H4 (cell line): ENCODE measurements at regions not wholly inside any gene's neighbourhood (a gene's known extent, or its start where the extent isn't known, plus 50 kb on each side); places are given as distances from the start of the nearest gene placed in this dataset.

Experiments
- DNase-seq: peaks from one replicate; pipeline ENCODE4 v3.0.0-alpha.2; 2015; ENCODE audit warnings: low spot score

DNA sequence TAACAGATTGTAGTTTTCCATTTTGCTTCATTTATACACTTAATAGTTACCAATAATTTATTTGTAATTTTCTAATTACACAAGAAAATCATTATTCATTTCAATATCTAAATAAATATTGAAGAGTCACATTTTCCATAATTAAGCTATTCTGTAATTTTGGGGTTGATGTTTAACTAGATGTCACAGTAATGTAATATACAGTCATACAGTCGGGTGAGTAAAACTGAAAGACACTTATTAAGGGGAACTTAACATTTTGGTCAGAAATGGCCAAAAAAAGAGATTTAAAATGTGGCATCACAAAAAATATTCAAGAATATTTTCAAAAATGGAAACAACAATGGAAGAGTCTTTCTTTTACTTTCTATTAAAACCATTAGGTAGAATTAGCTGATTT lies 1080.3 kb downstream of the ARAP2 start:
- no peak for DNase-seq

GRCh38 chr4:35166466-35166865 lies 1077.8 kb downstream of the ARAP2 start:
- DNase-seq, result no peak

DNA sequence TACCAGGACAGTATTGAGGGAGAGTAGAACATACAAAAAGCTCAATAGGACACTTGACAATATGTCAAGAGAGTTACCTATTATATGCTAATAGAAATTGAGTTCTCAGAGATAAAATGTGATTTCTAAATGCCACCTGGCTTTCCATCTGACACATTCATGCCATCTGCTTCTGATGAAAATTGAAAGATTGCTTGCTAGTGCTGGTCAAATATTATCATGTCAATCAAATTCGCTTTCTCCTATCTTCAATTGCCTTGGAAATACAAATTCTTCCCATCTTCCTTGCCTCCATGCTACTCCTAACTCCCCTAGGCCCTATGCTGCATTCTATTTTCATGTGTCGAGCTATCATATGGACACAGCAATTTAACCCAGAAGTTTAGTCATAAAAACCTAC lies 1076.9 kb downstream of the ARAP2 start:
- no peak for DNase-seq

- DNase-seq, result no peak
Measured at GRCh38 chr4:35175487-35175886, 1068.8 kb downstream of the ARAP2 start.

DNA sequence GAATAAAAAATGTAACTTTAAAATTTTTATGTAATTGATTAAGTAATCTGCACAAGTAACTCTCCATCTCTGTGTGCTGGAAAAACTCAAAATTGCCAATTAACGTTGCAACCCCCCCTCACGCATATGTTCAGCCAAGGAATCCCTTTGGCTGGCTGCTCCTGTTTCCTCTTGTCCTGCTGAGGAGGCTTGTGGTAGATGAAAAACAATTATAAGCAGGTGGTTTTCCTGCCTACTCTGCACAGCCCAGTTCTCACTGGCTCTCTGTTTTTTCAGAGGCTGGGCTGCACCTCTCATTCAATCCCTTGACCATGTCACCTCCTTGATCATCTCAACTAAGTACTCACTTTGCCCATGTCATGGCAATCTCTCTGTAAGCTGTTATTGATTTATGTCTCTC lies 1068.4 kb downstream of the ARAP2 start:
- no peak for DNase-seq

GRCh38 chr4:35182451-35182850 lies 1061.9 kb downstream of the ARAP2 start:
- DNase-seq, result no peak

GRCh38 chr4:35189988-35190613 lies 1054.2 kb downstream of the ARAP2 start:
- no peak for DNase-seq

DNA sequence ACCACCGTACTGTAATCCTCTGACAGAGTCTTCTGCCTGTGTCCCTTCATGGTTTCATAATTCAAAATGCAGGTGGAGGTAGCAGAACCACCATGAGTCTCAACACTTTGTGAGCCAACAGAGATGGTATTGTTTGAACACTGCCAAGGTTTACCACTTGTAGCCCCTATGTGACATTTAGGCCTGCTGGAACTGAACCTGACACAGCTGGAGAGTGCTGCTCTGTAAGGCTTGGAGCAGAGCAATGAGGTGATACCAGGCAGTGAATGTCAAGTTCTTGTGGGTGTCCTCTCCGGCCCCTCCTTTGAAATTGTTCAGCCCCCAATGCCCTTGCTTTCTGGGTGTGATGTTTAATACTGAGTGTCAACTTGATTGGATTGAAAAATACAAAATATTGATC lies 1042.9 kb downstream of the ARAP2 start:
- no peak for DNase-seq

DNA sequence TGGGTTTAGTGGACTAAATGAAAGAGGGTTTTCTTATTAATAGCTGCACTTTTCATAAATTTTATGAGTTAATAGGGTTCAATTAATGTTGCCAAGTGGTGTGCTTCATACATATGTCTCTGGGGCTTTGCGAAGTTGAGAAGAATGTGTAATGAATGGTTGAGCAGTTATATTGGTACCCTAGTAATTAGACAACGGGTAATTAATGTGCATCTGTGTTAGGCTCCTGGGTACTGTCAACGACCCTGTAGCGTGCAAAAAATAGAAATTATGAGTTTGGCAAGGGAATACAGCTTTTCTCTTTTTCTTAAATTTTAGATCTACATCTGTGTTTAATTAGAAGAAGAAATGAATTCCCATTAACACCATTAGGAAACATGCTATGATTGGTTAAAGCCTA lies 1027.7 kb downstream of the ARAP2 start:
- DNase-seq, result no peak

- no peak for DNase-seq
Measured at GRCh38 chr4:35217331-35217730, 1027.0 kb downstream of the ARAP2 start.

- no peak for DNase-seq
Measured at GRCh38 chr4:35228313-35228712, 1016.0 kb downstream of the ARAP2 start.

GRCh38 chr4:35229021-35229420 lies 1015.3 kb downstream of the ARAP2 start:
- DNase-seq, result no peak

DNA sequence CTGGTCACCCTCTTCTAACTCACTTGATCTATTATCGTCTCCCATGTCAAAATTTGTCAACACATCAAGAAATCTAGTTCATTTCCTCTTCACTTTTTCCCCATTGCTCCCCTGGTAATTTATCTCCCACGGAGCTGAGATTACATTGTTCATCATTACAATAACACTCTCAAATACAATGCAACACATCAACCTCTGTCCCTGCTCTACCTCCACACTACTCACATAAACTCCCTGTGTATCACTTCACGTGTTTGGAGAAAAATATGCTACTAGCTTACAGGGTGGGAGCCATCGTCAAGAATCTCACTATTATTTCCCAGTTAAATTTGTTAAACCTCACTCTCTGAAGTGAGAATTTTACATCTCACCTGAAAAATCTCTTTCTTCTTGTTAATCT lies 1006.4 kb downstream of the ARAP2 start:
- DNase-seq, result no peak

GRCh38 chr4:35238793-35239192 lies 1005.5 kb downstream of the ARAP2 start:
- no peak for DNase-seq

GRCh38 chr4:35246493-35246892 lies 997.8 kb downstream of the ARAP2 start:
- DNase-seq, result no peak

GRCh38 chr4:35247047-35247446 lies 997.3 kb downstream of the ARAP2 start:
- no peak for DNase-seq

GRCh38 chr4:35250331-35250730 lies 994.0 kb downstream of the ARAP2 start:
- no peak for DNase-seq

DNA sequence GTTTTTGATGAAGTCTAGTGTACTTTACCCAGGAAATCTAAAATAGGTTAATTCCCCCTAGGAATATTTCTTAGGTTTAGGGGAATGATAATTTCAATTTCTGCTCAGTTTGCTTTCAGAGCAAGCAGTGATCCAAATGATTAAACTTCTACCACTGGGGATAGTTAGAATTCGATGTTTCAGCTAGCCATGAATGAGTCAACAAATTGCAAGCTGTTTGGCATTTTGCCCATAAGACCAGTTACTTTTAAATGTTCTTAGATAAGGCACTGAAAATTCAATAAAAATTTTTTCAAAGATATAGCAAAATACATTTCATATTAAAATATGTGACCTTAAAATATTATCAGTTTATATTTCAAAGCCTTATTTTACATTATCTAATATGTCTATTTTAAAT lies 993.6 kb downstream of the ARAP2 start:
- peak; percentile 47 for DNase-seq

GRCh38 chr4:35252071-35252470 lies 992.2 kb downstream of the ARAP2 start:
- no peak for DNase-seq

- no peak for DNase-seq
Measured at GRCh38 chr4:35252866-35253265, 991.4 kb downstream of the ARAP2 start.

- DNase-seq, result no peak
Measured at GRCh38 chr4:35253331-35253730, 991.0 kb downstream of the ARAP2 start.

DNA sequence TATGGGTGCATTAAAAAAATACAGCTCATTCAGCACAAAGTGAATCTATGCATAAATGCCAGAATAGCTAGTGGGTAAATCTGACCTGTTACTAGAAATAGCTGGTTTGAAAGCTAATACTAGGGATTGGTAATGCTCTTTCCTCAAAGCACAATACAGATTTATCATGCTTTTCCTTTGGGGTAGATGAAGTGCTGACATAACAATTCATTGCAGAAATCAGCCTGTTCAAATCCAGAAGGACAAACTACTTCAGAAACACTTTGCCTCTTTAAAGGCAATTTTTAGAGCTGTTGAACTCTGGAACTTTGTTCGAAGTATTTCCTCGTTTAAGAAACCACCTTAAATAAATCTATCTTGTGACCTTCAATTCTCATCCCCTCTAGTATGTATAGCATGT lies 957.9 kb downstream of the ARAP2 start:
- no peak for DNase-seq

GRCh38 chr4:35300996-35301774 lies 943.1 kb downstream of the ARAP2 start:
- DNase-seq, result no peak

GRCh38 chr4:35315419-35315818 lies 928.9 kb downstream of the ARAP2 start:
- DNase-seq, result no peak
